NCI-H1092 treated with DMSO at 0.1 percent for 48 hours (cell line): ENCODE measurements at regions not wholly inside any gene's neighbourhood (a gene's known extent, or its start where the extent isn't known, plus 50 kb on each side); places are given as distances from the start of the nearest gene placed in this dataset.

Source experiments
- DNase-seq: peaks from one replicate; lab custom pipeline; 2025; lab: John Stamatoyannopoulos, UW

GRCh38 chr2:63784461-63784860, 57.2 kb upstream of the UGP2 start:
- no peak for DNase-seq

- DNase-seq = no peak
Measured at GRCh38 chr2:63785096-63785495, 56.6 kb upstream of the UGP2 start.

- no peak for DNase-seq
Measured at GRCh38 chr2:63786471-63786870, 55.2 kb upstream of the UGP2 start.

GRCh38 chr2:63788071-63788470, 53.6 kb upstream of the UGP2 start:
- DNase-seq = no peak

GRCh38 chr2:63789338-63790020, 52.2 kb upstream of the UGP2 start:
- DNase-seq = no peak

GRCh38 chr2:63790491-63790890, 51.2 kb upstream of the UGP2 start:
- DNase-seq = no peak

GRCh38 chr2:63790906-63791305, 50.8 kb upstream of the UGP2 start:
- DNase-seq = no peak

GRCh38 chr2:63791387-63791786, 50.3 kb upstream of the UGP2 start:
- DNase-seq = no peak
